ENCODE measurements at regions not wholly inside any gene's neighbourhood (a gene's known extent, or its start where the extent isn't known, plus 50 kb on each side); places are given as distances from the start of the nearest gene placed in this dataset.

GRCh38 chr14:82116721-82117120 is 583.1 kb upstream of the SEL1L start:
- no peak for TF ChIP-seq CTCF (IDR thresholded peaks at IDR 0.05; ENCODE audit: control insufficient read depth, insufficient read depth, low read depth, low read length, missing control alignments)
- no peak overlapping the region for H3K4me3 ChIP-seq (ENCODE audit: control insufficient read depth, low read depth, low read length)
- DNase-seq (ENCODE audit: low read depth): no peak

GRCh38 chr14:82122655-82123054 is 589.0 kb upstream of the SEL1L start:
- H3K4me3 ChIP-seq (ENCODE audit: control insufficient read depth, low read depth, low read length): no peak overlapping the region
- no peak for DNase-seq (ENCODE audit: low read depth)
- TF ChIP-seq CTCF (IDR thresholded peaks at IDR 0.05; ENCODE audit: control insufficient read depth, insufficient read depth, low read depth, low read length, missing control alignments): no peak

- DNase-seq (ENCODE audit: low read depth): no peak
- TF ChIP-seq CTCF (IDR thresholded peaks at IDR 0.05; ENCODE audit: control insufficient read depth, insufficient read depth, low read depth, low read length, missing control alignments): no peak
Measured at GRCh38 chr14:82124511-82124910, 590.9 kb upstream of the SEL1L start.

GRCh38 chr14:82126006-82126405 is 592.4 kb upstream of the SEL1L start:
- DNase-seq (ENCODE audit: low read depth): no peak
- no peak for TF ChIP-seq CTCF (IDR thresholded peaks at IDR 0.05; ENCODE audit: control insufficient read depth, insufficient read depth, low read depth, low read length, missing control alignments)
- H3K4me3 ChIP-seq (ENCODE audit: control insufficient read depth, low read depth, low read length): no peak overlapping the region

More at GRCh38 chr14:82124511-82124910, 590.9 kb upstream of the SEL1L start:
- no peak overlapping the region for H3K4me3 ChIP-seq (ENCODE audit: control insufficient read depth, low read depth, low read length)

GRCh38 chr14:82134411-82134810 is 600.8 kb upstream of the SEL1L start:
- DNase-seq (ENCODE audit: low read depth): no peak

GRCh38 chr14:82138431-82138830 is 604.8 kb upstream of the SEL1L start:
- no peak for DNase-seq (ENCODE audit: low read depth)
- H3K4me3 ChIP-seq (ENCODE audit: control insufficient read depth, low read depth, low read length): no peak overlapping the region
- no peak for TF ChIP-seq CTCF (IDR thresholded peaks at IDR 0.05; ENCODE audit: control insufficient read depth, insufficient read depth, low read depth, low read length, missing control alignments)

More at GRCh38 chr14:82134411-82134810, 600.8 kb upstream of the SEL1L start:
- TF ChIP-seq CTCF (IDR thresholded peaks at IDR 0.05; ENCODE audit: control insufficient read depth, insufficient read depth, low read depth, low read length, missing control alignments): no peak
- H3K4me3 ChIP-seq (ENCODE audit: control insufficient read depth, low read depth, low read length): no peak overlapping the region

GRCh38 chr14:82146846-82147245 is 613.2 kb upstream of the SEL1L start:
- no peak for TF ChIP-seq CTCF (IDR thresholded peaks at IDR 0.05; ENCODE audit: control insufficient read depth, insufficient read depth, low read depth, low read length, missing control alignments)
- H3K4me3 ChIP-seq (ENCODE audit: control insufficient read depth, low read depth, low read length): no peak overlapping the region
- no peak for DNase-seq (ENCODE audit: low read depth)
